AG04449 (cell line): ENCODE measurements at regions not wholly inside any gene's neighbourhood (a gene's known extent, or its start where the extent isn't known, plus 50 kb on each side); places are given as distances from the start of the nearest gene placed in this dataset.

Source experiments
- CTCF ChIA-PET: fragments of 350-600 bp; formaldehyde crosslinking; extraction: SDS; loops from one replicate; lab custom pipeline; 2021; ENCODE audit warnings: antibody characterized with exemption; lab: Yijun Ruan, JAX
- POLR2A ChIA-PET: fragments of 400-600, 350-600 bp; formaldehyde crosslinking; extraction: SDS; loops from one replicate; lab custom pipeline; 2020; ENCODE audit warnings: antibody characterized with exemption, inconsistent platforms; lab: Yijun Ruan, JAX
- DNase-seq: peaks from one replicate; pipeline ENCODE4 v3.0.0-alpha.2; 2010; ENCODE audit warnings: low read depth, low spot score
- H3K4me3 ChIP-seq: 2 replicates; pipeline ENCODE4 v1.5.1; 2011; ENCODE audit warnings: low read depth, mild to moderate bottlenecking, control low read depth, low read length
- TF ChIP-seq, protein P1 (sequence below): IDR thresholded peaks from one replicate; pipeline ENCODE4 v1.5.1; 2011; ENCODE audit warnings: mild to moderate bottlenecking, moderate library complexity, low read length, control low read depth, inconsistent platforms; ENCODE audit not compliant: insufficient read depth; ENCODE audit errors: missing control alignments

GRCh38 chr12:94805749-94806529 lies 155.6 kb upstream of the TMCC3 start:
- TF ChIP-seq, protein P1, sequence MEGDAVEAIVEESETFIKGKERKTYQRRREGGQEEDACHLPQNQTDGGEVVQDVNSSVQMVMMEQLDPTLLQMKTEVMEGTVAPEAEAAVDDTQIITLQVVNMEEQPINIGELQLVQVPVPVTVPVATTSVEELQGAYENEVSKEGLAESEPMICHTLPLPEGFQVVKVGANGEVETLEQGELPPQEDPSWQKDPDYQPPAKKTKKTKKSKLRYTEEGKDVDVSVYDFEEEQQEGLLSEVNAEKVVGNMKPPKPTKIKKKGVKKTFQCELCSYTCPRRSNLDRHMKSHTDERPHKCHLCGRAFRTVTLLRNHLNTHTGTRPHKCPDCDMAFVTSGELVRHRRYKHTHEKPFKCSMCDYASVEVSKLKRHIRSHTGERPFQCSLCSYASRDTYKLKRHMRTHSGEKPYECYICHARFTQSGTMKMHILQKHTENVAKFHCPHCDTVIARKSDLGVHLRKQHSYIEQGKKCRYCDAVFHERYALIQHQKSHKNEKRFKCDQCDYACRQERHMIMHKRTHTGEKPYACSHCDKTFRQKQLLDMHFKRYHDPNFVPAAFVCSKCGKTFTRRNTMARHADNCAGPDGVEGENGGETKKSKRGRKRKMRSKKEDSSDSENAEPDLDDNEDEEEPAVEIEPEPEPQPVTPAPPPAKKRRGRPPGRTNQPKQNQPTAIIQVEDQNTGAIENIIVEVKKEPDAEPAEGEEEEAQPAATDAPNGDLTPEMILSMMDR = no peak
- ChIA-PET POLR2A (no interaction called here), CTCF (no interaction called here)
- no peak overlapping the region for H3K4me3 ChIP-seq
- peak; percentile 33 for DNase-seq

DNA sequence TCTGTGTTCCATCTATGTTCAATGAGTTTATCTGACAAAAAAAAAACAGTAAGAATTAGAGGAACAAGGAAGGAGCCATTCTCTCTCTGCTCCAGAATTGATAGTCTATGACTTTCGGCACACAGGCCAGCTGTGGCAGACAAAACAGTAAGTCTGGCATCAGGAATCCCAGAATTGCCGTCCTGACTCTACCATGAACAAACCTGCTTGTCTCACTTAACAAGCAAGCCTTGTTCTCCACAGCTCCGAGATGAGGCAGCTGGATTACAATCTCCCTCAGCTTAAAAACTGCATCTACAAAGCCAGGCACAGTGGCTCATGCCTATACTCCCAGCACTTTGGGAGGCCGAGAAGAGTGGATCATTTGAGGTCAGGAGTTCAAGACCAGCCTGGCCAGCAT lies 153.6 kb upstream of the TMCC3 start:
- no peak for DNase-seq
- TF ChIP-seq, protein P1 = no peak
- POLR2A ChIA-PET = no interaction called here
- H3K4me3 ChIP-seq = no peak overlapping the region
- CTCF ChIA-PET = no interaction called here

DNA sequence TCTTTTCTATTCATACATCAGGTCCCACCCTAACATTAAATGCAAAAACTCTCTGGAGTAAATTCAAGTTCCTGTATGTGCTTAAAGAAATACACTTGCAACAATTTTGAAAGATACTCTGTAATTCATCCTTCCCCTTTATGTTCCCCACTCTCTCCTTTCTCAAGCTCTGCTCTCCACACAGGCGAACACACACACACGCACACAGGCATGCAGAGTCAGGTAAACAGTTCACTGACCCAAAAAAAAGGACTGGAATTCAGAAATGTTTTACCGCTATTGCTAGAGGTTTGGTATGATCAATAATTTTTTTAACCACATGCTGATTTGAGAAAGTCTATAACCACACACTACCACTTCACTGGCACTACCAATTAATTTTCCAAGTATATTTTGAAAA lies 152.4 kb upstream of the TMCC3 start:
- ChIA-PET POLR2A (no interaction called here), CTCF (no interaction called here)
- TF ChIP-seq, protein P1 = no peak
- no peak overlapping the region for H3K4me3 ChIP-seq
- DNase-seq = no peak

DNA sequence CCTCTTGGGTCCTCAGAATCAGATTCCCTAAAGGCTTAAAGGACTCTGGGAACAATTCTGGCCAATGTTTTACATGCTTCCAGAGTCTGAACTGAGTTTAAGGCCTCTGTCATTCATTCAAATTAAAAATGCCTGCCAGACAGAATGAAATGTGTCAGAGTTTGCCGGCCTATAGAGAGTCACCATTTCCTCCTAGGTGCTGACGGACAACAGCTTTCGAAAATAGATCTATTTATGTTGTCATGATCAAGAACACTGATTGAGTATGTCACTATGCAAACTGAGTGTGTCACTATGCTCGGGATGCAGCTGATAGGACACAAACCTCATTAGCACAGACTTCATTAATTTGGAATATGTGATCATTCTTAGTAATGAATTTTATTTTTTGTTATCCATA lies 151.4 kb upstream of the TMCC3 start:
- POLR2A ChIA-PET = no interaction called here
- CTCF ChIA-PET = no interaction called here
- no peak for DNase-seq
- no peak overlapping the region for H3K4me3 ChIP-seq
- TF ChIP-seq, protein P1 = no peak

DNA sequence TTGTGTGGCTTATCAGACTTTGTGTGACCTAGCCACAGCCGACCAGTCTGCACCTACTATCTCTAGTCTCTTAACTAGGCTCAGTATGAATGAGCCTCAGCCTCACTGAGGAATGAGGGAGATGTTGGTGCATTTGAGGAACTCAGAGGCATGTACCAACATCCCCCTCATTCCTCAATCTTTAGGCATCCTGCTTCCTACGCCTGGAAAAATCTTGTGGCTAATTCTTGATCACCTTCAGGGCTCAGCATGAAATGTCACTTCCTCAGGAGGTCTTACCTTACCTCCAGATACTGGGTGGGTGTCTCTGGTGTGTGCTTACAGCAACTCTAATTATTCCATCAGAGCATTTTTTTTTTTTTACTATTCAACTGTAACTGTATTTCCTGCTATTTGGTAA lies 148.8 kb upstream of the TMCC3 start:
- no peak overlapping the region for H3K4me3 ChIP-seq
- TF ChIP-seq, protein P1 = no peak
- CTCF ChIA-PET = no interaction called here
- no peak for DNase-seq
- POLR2A ChIA-PET = no interaction called here

DNA sequence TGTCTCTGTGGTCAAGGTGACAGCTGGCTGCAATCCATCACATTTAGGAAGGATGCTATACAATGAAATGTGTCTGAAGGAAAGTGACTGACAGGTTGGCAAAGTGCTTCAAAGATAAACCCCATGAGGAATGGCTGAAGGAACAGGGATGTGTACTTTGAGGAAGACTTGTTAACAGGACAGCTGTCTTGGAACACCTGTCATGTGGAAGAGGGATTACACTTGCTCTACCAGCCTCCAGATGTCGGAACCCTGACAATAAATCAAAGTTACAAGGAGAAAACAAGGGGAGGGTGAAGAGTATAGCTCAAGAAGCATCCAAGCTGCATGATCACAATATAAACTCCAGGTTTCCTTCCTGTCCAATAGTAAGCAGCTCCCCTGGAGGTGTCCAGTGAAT lies 147.8 kb upstream of the TMCC3 start:
- TF ChIP-seq, protein P1 = no peak
- ChIA-PET CTCF (no interaction called here), POLR2A (no interaction called here)
- DNase-seq = no peak
- no peak overlapping the region for H3K4me3 ChIP-seq
